Tibial nerve (tissue), 4 donors: ENCODE measurements at regions not wholly inside any gene's neighbourhood (a gene's known extent, or its start where the extent isn't known, plus 50 kb on each side); places are given as distances from the start of the nearest gene placed in this dataset.

ENCODE experiments used
- DNase-seq, 2 donors: peaks; one replicate each; pipeline ENCODE4 v3.0.0-alpha.2; 2019; ENCODE audit warnings: low spot score in 2 of 2
- H3K27ac ChIP-seq, 4 donors: fragments of 200-600 bp; sonication (generic) in 3 of 4; one replicate each; pipeline ENCODE4 v1.5.1; 2017 to 2019; ENCODE audit warnings: mild to moderate bottlenecking in 1 of 4
- H3K27me3 ChIP-seq, 2 donors: fragments of 200-600 bp; sonication (generic) in 1 of 2; one replicate each; pipeline versions ENCODE4 v1.5.1 to v1.6.0; 2017 to 2019
- H3K36me3 ChIP-seq, 3 donors: fragments of 200-600 bp; sonication (generic); one replicate each; pipeline ENCODE4 v1.5.1; 2018 to 2019
- H3K4me1 ChIP-seq, 4 donors: fragments of 200-600 bp; sonication (generic) in 3 of 4; one replicate each; pipeline ENCODE4 v1.5.1; 2017 to 2019
- H3K4me3 ChIP-seq, 4 donors: fragments of 200-600 bp; sonication (generic) in 3 of 4; one replicate each; pipeline ENCODE4 v1.5.1; 2017 to 2019; ENCODE audit warnings: mild to moderate bottlenecking in 1 of 4, moderate library complexity in 1 of 4
- H3K9me3 ChIP-seq, 4 donors: fragments of 200-600 bp; sonication (generic) in 3 of 4; one replicate each; pipeline ENCODE4 v1.5.1; 2017 to 2019
- EP300 ChIP-seq, 2 donors: sonication (generic); formaldehyde crosslinking; IDR thresholded peaks; one replicate each; pipeline ENCODE4 v1.6.1; 2017; ENCODE audit warnings: antibody characterized with exemption in 2 of 2, mild to moderate bottlenecking in 1 of 2
- POLR2A ChIP-seq, 2 donors: fragments of 450-650 bp; IDR thresholded peaks; one replicate each; pipeline ENCODE4 v1.6.1; 2017; ENCODE audit warnings: antibody characterized with exemption in 2 of 2, mild to moderate bottlenecking in 2 of 2, moderate library complexity in 2 of 2
- WGBS, 2 donors: methylation state at CpG; one replicate each; pipeline ENCODE4 v1.1.5; 2018; 5-methylcytosine and 5-hydroxymethylcytosine counted together
- TF ChIP-seq, protein P1 (sequence below), 5 experiments: fragments of 200-600 bp in 3 of 5; fragments of 450-650 bp in 2 of 5; sonication (generic) in 3 of 5; IDR thresholded peaks; one replicate each; pipeline ENCODE4 v1.5.1; 2016 to 2019; ENCODE audit warnings: antibody characterized with exemption in 5 of 5, mild to moderate bottlenecking in 3 of 5, moderate library complexity in 2 of 5

DNA sequence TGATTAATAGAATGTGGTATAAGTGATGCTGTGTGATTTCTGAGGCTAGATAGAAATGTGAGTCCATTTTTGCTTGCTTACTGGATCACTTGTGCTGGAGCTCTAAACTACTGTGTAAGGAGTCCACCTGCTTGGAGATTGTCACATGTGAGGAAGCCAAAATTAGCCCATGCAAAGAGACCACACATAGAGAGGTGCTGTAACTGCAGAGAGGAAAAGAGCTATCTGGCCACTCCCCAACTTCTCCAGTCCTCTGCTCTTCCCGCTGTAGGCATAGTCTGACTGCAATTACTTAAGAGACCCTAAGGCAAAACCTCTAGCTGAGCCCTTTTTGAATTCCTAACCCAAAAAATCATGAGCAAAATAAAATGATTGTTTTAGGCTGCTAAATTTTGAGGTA lies 120.6 kb upstream of the FBXO11 start:
- Histone ChIP-seq H3K9me3 (peaks cover 0 to 2% (median 0%) of the 10 kb centered on the region in 4 donors), H3K36me3 (no peaks in the 10 kb centered on the region), H3K27me3 (peaks cover 0 to 3% of the 10 kb centered on the region in 2 donors), H3K27ac (no peak overlapping the region), H3K4me3 (no peak overlapping the region), H3K4me1 (no peaks in the 10 kb centered on the region)
- no peak for TF ChIP-seq POLR2A (IDR thresholded peaks at IDR 0.05)
- TF ChIP-seq EP300 (IDR thresholded peaks at IDR 0.05), result no peak
- TF ChIP-seq, protein P1, sequence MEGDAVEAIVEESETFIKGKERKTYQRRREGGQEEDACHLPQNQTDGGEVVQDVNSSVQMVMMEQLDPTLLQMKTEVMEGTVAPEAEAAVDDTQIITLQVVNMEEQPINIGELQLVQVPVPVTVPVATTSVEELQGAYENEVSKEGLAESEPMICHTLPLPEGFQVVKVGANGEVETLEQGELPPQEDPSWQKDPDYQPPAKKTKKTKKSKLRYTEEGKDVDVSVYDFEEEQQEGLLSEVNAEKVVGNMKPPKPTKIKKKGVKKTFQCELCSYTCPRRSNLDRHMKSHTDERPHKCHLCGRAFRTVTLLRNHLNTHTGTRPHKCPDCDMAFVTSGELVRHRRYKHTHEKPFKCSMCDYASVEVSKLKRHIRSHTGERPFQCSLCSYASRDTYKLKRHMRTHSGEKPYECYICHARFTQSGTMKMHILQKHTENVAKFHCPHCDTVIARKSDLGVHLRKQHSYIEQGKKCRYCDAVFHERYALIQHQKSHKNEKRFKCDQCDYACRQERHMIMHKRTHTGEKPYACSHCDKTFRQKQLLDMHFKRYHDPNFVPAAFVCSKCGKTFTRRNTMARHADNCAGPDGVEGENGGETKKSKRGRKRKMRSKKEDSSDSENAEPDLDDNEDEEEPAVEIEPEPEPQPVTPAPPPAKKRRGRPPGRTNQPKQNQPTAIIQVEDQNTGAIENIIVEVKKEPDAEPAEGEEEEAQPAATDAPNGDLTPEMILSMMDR (IDR thresholded peaks at IDR 0.05), result no peak
- DNase-seq, result no peak
- 58 to 74% methylated on average over 1 of the region's 1 CpG for WGBS, 2 donors

- DNase-seq, result no peak
- Histone ChIP-seq H3K4me1 (no peaks in the 10 kb centered on the region), H3K27ac (no peak overlapping the region), H3K4me3 (no peak overlapping the region), H3K27me3 (no peaks in the 10 kb centered on the region), H3K9me3 (peaks cover 0 to 17% (median 0%) of the 10 kb centered on the region in 4 donors), H3K36me3 (no peaks in the 10 kb centered on the region)
- TF ChIP-seq, protein P1 (IDR thresholded peaks at IDR 0.05), result no peak
- TF ChIP-seq EP300 (IDR thresholded peaks at IDR 0.05) (no peak), POLR2A (IDR thresholded peaks at IDR 0.05) (no peak)
- 70 to 71% methylated on average over 2 of the region's 2 CpGs for WGBS, 2 donors
These were observed 126.5 kb upstream of the FBXO11 start for GRCh38 chr2:48032765-48033164.

DNA sequence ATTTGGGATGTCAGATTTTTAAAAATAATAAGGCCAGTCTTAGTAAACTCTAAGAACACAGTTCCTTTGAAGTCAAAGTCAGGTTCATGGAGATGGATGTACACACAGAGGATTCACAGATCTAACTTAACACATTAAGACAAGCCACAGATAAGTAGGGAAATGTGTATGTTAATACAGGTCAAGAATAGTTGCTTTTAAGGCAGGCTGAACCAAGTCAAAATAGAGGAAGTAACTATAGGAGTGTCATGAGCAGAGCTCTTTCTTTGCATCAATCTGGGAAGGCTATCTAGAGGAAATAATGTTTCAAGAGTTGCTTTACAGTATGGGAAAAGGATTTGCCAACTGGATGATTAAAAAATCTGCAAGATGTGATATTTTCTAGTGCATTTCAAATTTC lies 128.0 kb upstream of the FBXO11 start:
- no peak for DNase-seq
- H3K4me3 ChIP-seq, result no peak overlapping the region
- no peak overlapping the region for H3K27ac ChIP-seq
- no peaks in the 10 kb centered on the region for H3K36me3 ChIP-seq
- no peaks in the 10 kb centered on the region for H3K4me1 ChIP-seq
- peaks cover 0 to 22% (median 0%) of the 10 kb centered on the region in 4 donors for H3K9me3 ChIP-seq
- TF ChIP-seq POLR2A (IDR thresholded peaks at IDR 0.05) (no peak), EP300 (IDR thresholded peaks at IDR 0.05) (no peak)
- TF ChIP-seq, protein P1 (IDR thresholded peaks at IDR 0.05), result no peak
- H3K27me3 ChIP-seq, result no peaks in the 10 kb centered on the region

DNA sequence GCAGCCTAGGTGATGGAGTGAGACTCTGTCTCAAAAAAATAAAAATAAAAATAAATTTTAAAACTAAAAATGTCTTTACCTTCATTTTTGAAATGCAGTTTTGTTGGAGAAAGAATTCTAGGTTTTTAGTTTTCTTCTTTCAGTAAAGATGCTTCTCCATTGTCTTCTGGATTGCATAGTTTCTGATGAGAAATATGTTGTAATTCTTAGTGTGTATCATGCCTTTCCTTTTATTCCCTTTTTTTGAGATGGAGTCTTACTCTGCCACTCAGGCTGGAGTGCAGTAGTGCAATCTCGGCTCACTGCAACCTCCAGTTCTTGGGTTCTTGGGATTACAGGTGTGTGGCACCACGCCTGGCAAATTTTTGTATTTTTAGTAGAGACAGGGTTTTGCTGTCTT lies 130.0 kb upstream of the FBXO11 start:
- H3K4me3 ChIP-seq, result no peak overlapping the region
- H3K27ac ChIP-seq, result no peak overlapping the region
- no peaks in the 10 kb centered on the region for H3K4me1 ChIP-seq
- WGBS, 2 donors, result 94 to 97% methylated on average over 2 of the region's 2 CpGs
- H3K27me3 ChIP-seq, result no peaks in the 10 kb centered on the region
- peaks cover 0 to 25% (median 0%) of the 10 kb centered on the region in 4 donors for H3K9me3 ChIP-seq
- TF ChIP-seq, protein P1 (IDR thresholded peaks at IDR 0.05), result no peak
- TF ChIP-seq EP300 (IDR thresholded peaks at IDR 0.05) (no peak), POLR2A (IDR thresholded peaks at IDR 0.05) (no peak)
- DNase-seq, result no peak
- H3K36me3 ChIP-seq, result no peaks in the 10 kb centered on the region

DNA sequence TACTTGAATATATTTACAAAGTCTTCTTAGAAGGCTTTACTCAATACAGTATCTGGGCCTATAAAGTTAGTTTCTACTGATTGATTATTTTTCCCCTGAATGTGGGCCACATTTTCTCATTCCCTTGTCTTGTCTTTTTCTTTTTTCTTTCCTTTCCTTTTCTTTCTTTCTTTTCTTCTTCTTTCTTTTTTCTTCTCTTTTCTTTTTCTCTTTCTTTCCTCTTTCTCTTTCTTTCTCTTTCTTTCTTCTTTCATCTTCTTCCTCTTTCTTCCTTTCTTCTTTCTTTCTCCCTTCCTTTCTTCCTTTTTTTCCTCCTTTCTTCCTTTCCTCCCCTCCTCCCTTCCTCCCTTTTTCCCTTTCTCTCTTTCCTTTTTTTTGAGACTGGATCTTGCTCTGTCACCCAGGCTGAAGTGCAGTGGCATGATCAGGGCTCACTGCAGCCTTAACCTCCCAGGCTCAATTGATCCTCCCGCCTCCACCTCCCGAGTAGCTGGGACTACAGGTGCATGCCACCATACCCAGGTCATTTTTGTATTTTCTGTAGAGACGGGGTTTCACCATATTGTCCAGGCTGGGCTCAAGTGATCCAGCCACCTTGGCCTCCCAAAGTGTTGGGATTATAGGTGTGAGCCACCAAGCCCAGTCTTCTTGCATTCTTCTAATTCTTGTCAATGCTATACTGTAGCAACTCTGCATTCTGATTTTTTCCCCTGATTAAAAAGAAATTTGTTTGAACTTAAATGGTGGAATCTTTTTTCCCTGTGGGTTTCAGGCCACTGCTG lies 133.1 kb upstream of the FBXO11 start:
- no peak overlapping the region for H3K27ac ChIP-seq
- H3K4me1 ChIP-seq, result no peaks in the 10 kb centered on the region
- TF ChIP-seq POLR2A (IDR thresholded peaks at IDR 0.05) (no peak), EP300 (IDR thresholded peaks at IDR 0.05) (no peak)
- TF ChIP-seq, protein P1 (IDR thresholded peaks at IDR 0.05), result no peak
- H3K4me3 ChIP-seq, result no peak overlapping the region
- H3K9me3 ChIP-seq, result peaks cover 0 to 25% (median 0%) of the 10 kb centered on the region in 4 donors
- no peaks in the 10 kb centered on the region for H3K36me3 ChIP-seq
- WGBS, 2 donors, result 95 to 98% methylated on average over 3 of the region's 3 CpGs
- DNase-seq, result no peak
- no peaks in the 10 kb centered on the region for H3K27me3 ChIP-seq
